K562 (cell line): ENCODE measurements at regions not wholly inside any gene's neighbourhood (a gene's known extent, or its start where the extent isn't known, plus 50 kb on each side); places are given as distances from the start of the nearest gene placed in this dataset.
A peak's percentile ranks its signal among the peaks of the same experiment; 100 is the strongest.

ENCODE experiments used
- C11orf30 ChIP-seq: fragments of 450-650 bp; IDR thresholded peaks from 2 replicates; pipeline ENCODE4 v1.6.1; 2016; ENCODE audit warnings: low read depth, mild to moderate bottlenecking
- CEBPB ChIP-seq: fragments of 450-650 bp; IDR thresholded peaks from 2 replicates; pipeline ENCODE4 v1.6.1; 2016; ENCODE audit warnings: missing genetic modification characterization, missing compliant biosample characterization
- CREB1 ChIP-seq, 2 experiments: sonication (generic) in 1 of 2; formaldehyde crosslinking in 1 of 2; IDR thresholded peaks; 2 replicates each; pipeline versions ENCODE4 v1.6.1 to v1.8.0; 2012 to 2022; ENCODE audit warnings: inconsistent platforms in 1 of 2, mild to moderate bottlenecking in 1 of 2, missing genetic modification reagents in 1 of 2, moderate library complexity in 1 of 2
- CREBBP ChIP-seq: IDR thresholded peaks from one replicate; pipeline ENCODE4 v1.6.1; 2012; ENCODE audit warnings: low read depth, mild to moderate bottlenecking, control low read depth, inconsistent platforms, low read length
- EP300 ChIP-seq: IDR thresholded peaks from 2 replicates; pipeline ENCODE4 v1.6.1; 2012; ENCODE audit warnings: low read length, improper control_type of control experiment
- ETV5 ChIP-seq: sonication (generic); formaldehyde crosslinking; IDR thresholded peaks from 2 replicates; pipeline ENCODE4 v1.4.0; 2020; ENCODE audit warnings: low read depth, mild to moderate bottlenecking, missing genetic modification reagents
- MED1 ChIP-seq: sonication (generic); formaldehyde crosslinking; IDR thresholded peaks from 2 replicates; pipeline ENCODE4 v1.8.1; 2023; ENCODE audit warnings: missing genetic modification reagents, borderline replicate concordance
- MYC ChIP-seq, 2 experiments: fragments of 250-450 bp in 1 of 2; sonication (Bioruptor Pico) in 1 of 2; IDR thresholded peaks; 2 replicates each; pipeline versions ENCODE4 v1.5.1 to v1.6.1; 2012 to 2021; ENCODE audit warnings: low read depth in 2 of 2, borderline replicate concordance in 1 of 2, improper control_type of control experiment in 1 of 2, low read length in 1 of 2, mild to moderate bottlenecking in 1 of 2, moderate library complexity in 1 of 2
- NFE2 ChIP-seq: IDR thresholded peaks from 2 replicates; pipeline ENCODE4 v1.6.1; 2014; ENCODE audit warnings: antibody characterized with exemption, low read depth
- POLR2AphosphoS5 ChIP-seq: IDR thresholded peaks from 2 replicates; pipeline ENCODE4 v1.6.1; 2011; ENCODE audit warnings: mild to moderate bottlenecking, low read depth, low read length, moderate library complexity; ENCODE audit not compliant: control insufficient read depth, insufficient read depth
- PTBP1 ChIP-seq: fragments of 200-400 bp; formaldehyde crosslinking; IDR thresholded peaks from 2 replicates; pipeline ENCODE4 v1.6.1; 2017; ENCODE audit warnings: low read depth, low read length
- RAD21 ChIP-seq, 2 experiments: fragments of 250-450 bp in 1 of 2; fragments of 450-650 bp in 1 of 2; sonication (Bioruptor Pico) in 1 of 2; formaldehyde crosslinking in 1 of 2; IDR thresholded peaks in 1 of 2; conservative IDR thresholded peaks in 1 of 2; 2 replicates each; pipeline versions ENCODE4 v1.4.0 to v1.8.0; 2020 to 2022; ENCODE audit warnings: mild to moderate bottlenecking in 2 of 2, moderate library complexity in 1 of 2
- RCOR1 ChIP-seq, 2 experiments: IDR thresholded peaks; 2 replicates each; pipeline ENCODE4 v1.6.1; 2012; ENCODE audit warnings: low read depth in 2 of 2, low read length in 2 of 2, borderline replicate concordance in 1 of 2, improper control_type of control experiment in 1 of 2
- RHOXF2B ChIP-seq: fragments of 250-450 bp; sonication (Bioruptor Pico); conservative IDR thresholded peaks from 2 replicates; pipeline ENCODE4 v1.5.1; 2021
- TAF9B ChIP-seq: fragments of 450-650 bp; IDR thresholded peaks from 2 replicates; pipeline ENCODE4 v1.6.1; 2018; ENCODE audit warnings: mild to moderate bottlenecking; ENCODE audit not compliant: partially characterized antibody
- TGIF2 ChIP-seq: sonication (generic); formaldehyde crosslinking; IDR thresholded peaks from 2 replicates; pipeline ENCODE4 v1.8.1; 2022; ENCODE audit warnings: mild to moderate bottlenecking, missing genetic modification reagents, moderate library complexity
- ZMIZ1 ChIP-seq, 2 experiments: fragments of 150-350 bp in 1 of 2; IDR thresholded peaks; 2 replicates each; pipeline ENCODE4 v1.6.1; 2012 to 2016; ENCODE audit warnings: low read depth in 2 of 2, low read length in 2 of 2, mild to moderate bottlenecking in 1 of 2, moderate library complexity in 1 of 2
- ZNF316 ChIP-seq: fragments of 450-650 bp; IDR thresholded peaks from 2 replicates; pipeline ENCODE4 v1.6.1; 2016
- ZNF436 ChIP-seq: fragments of 250-450, 450-650 bp; sonication (Bioruptor Pico); formaldehyde crosslinking; IDR thresholded peaks from 2 replicates; pipeline ENCODE4 v1.7.0; 2020; ENCODE audit warnings: mild to moderate bottlenecking
- ZNF592 ChIP-seq: fragments of 450-650 bp; IDR thresholded peaks from 2 replicates; pipeline ENCODE4 v1.6.1; 2017; ENCODE audit warnings: antibody characterized with exemption, mild to moderate bottlenecking

GRCh38 chrX:9352694-9353411 lies 112.0 kb upstream of the TBL1X start (continued):
- no peak for TF ChIP-seq MED1
- no peak for TF ChIP-seq TGIF2 (CRISPR knock-in tag)
- no peak for TF ChIP-seq RAD21 (CRISPR knock-in tag; conservative IDR thresholded peaks at IDR 0.05 in 1 of 2, IDR thresholded peaks at IDR 0.05 in 1 of 2)
- TF ChIP-seq TAF9B = peak; percentile 42
- no peak for TF ChIP-seq ZMIZ1 (IDR thresholded peaks at IDR 0.05; ENCODE audit: low read depth in 2 of 2, low read length in 2 of 2)
- TF ChIP-seq MYC (IDR thresholded peaks at IDR 0.05; ENCODE audit: low read depth, low read length) = peak; percentile 59; the same call in 1 of the 2 replicates
- TF ChIP-seq MYC (CRISPR knock-in tag; IDR thresholded peaks at IDR 0.05; ENCODE audit: borderline replicate concordance, low read depth) = no peak
- peak; percentile 45; the same call in 1 of the 2 replicates for TF ChIP-seq CREB1 (IDR thresholded peaks at IDR 0.05)
- TF ChIP-seq CREB1 (CRISPR knock-in tag; IDR thresholded peaks at IDR 0.05) = no peak
- TF ChIP-seq RHOXF2B (CRISPR knock-in tag) = no peak
- TF ChIP-seq NFE2 = peak; percentile 96
- peak; percentile 82 for TF ChIP-seq EP300
- no peak for TF ChIP-seq PTBP1
- no peak for TF ChIP-seq CREBBP
- TF ChIP-seq ZNF436 (CRISPR knock-in tag) = no peak
- TF ChIP-seq ETV5 (CRISPR knock-in tag) = 0 out of 2 replicates have a peak, but pooled peaks have one; percentile 49
- TF ChIP-seq RCOR1 (IDR thresholded peaks at IDR 0.05; ENCODE audit: borderline replicate concordance in 1 of 2, low read depth in 2 of 2, low read length in 2 of 2) = peak in 1 of 2 experiments; percentile 50; a peak in 1 of 4 replicates
- TF ChIP-seq C11orf30 = peak; percentile 96
- peak; percentile 71 for TF ChIP-seq ZNF592
- TF ChIP-seq POLR2AphosphoS5 = 0 out of 2 replicates have a peak, but pooled peaks have one; percentile 17
- peak; percentile 98 for TF ChIP-seq ZNF316
- TF ChIP-seq CEBPB (tag) = peak; percentile 98
